MCF 10A (cell line): ENCODE measurements at regions not wholly inside any gene's neighbourhood (a gene's known extent, or its start where the extent isn't known, plus 50 kb on each side); places are given as distances from the start of the nearest gene placed in this dataset.

ENCODE experiments used
- BruUV-seq: library from RNA; stranded (reverse); fragments of 400-500 nt; replicated peaks from 2 replicates; lab custom pipeline; 2021; lab: Mats Ljungman, UMichigan
- CTCF ChIA-PET: fragments of 300-600 bp; sonication (Branson Sonifier 250); formaldehyde crosslinking; extraction: SDS; loops from one replicate; lab custom pipeline; 2021; ENCODE audit warnings: antibody characterized with exemption, inconsistent platforms; lab: Yijun Ruan, JAX
- POLR2A ChIA-PET: fragments of 300-600, 350-650 bp; sonication (Branson Sonifier 250); formaldehyde crosslinking; extraction: SDS; loops from one replicate; lab custom pipeline; 2020; ENCODE audit warnings: antibody characterized with exemption, inconsistent platforms; lab: Yijun Ruan, JAX
- DNase-seq: peaks from one replicate; pipeline ENCODE4 v3.0.0-alpha.2; 2018; ENCODE audit not compliant: unreplicated experiment
- H3K27ac Mint-ChIP-seq: one replicate; pipeline ENCODE4 v1.8.0; 2022; ENCODE audit warnings: mild to moderate bottlenecking, low read depth, mixed read lengths; ENCODE audit not compliant: unreplicated experiment
- H3K27me3 Mint-ChIP-seq: one replicate; pipeline ENCODE4 v1.8.0; 2022; ENCODE audit warnings: mixed read lengths; ENCODE audit not compliant: insufficient read depth, unreplicated experiment
- H3K36me3 Mint-ChIP-seq: one replicate; pipeline ENCODE4 v1.8.0; 2022; ENCODE audit warnings: mild to moderate bottlenecking, moderate library complexity, mixed read lengths; ENCODE audit not compliant: insufficient read depth, unreplicated experiment
- H3K4me1 Mint-ChIP-seq: one replicate; pipeline ENCODE4 v1.8.0; 2022; ENCODE audit warnings: mixed read lengths; ENCODE audit not compliant: insufficient read depth, unreplicated experiment
- H3K4me3 Mint-ChIP-seq: one replicate; pipeline ENCODE4 v1.8.0; 2022; ENCODE audit warnings: mild to moderate bottlenecking, moderate library complexity, mixed read lengths; ENCODE audit not compliant: unreplicated experiment
- H3K9me3 Mint-ChIP-seq: one replicate; pipeline ENCODE4 v1.8.0; 2022; ENCODE audit warnings: mixed read lengths; ENCODE audit not compliant: unreplicated experiment
- intact Hi-C: fragments of 100-400 bp; cut with micrococcal nuclease; formaldehyde crosslinking; loops from 2 replicates; pipeline ENCODE4 v1.14.1; 2022
- TF ChIP-seq, protein P1 (sequence below): fragments of 200-600 bp; IDR thresholded peaks from one replicate; pipeline ENCODE4 v1.8.0; 2022; ENCODE audit warnings: antibody characterized with exemption, mild to moderate bottlenecking; ENCODE audit not compliant: unreplicated experiment

GRCh38 chr13:44749906-44750305, 173.8 kb upstream of the TSC22D1 start:
- no peak for DNase-seq
- ChIA-PET POLR2A (no interaction called here), CTCF (no interaction called here)
- no peaks in the 10 kb centered on the region for H3K36me3 Mint-ChIP-seq
- H3K9me3 Mint-ChIP-seq: no peaks in the 10 kb centered on the region
- H3K27ac Mint-ChIP-seq: no peak overlapping the region
- H3K27me3 Mint-ChIP-seq: no peaks in the 10 kb centered on the region
- H3K4me3 Mint-ChIP-seq: no peak overlapping the region
- peaks cover 8% of the 10 kb centered on the region for H3K4me1 Mint-ChIP-seq
- intact Hi-C loops: no loop called here
- no TSS peak for BruUV-seq
- TF ChIP-seq, protein P1, sequence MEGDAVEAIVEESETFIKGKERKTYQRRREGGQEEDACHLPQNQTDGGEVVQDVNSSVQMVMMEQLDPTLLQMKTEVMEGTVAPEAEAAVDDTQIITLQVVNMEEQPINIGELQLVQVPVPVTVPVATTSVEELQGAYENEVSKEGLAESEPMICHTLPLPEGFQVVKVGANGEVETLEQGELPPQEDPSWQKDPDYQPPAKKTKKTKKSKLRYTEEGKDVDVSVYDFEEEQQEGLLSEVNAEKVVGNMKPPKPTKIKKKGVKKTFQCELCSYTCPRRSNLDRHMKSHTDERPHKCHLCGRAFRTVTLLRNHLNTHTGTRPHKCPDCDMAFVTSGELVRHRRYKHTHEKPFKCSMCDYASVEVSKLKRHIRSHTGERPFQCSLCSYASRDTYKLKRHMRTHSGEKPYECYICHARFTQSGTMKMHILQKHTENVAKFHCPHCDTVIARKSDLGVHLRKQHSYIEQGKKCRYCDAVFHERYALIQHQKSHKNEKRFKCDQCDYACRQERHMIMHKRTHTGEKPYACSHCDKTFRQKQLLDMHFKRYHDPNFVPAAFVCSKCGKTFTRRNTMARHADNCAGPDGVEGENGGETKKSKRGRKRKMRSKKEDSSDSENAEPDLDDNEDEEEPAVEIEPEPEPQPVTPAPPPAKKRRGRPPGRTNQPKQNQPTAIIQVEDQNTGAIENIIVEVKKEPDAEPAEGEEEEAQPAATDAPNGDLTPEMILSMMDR: no peak

DNA sequence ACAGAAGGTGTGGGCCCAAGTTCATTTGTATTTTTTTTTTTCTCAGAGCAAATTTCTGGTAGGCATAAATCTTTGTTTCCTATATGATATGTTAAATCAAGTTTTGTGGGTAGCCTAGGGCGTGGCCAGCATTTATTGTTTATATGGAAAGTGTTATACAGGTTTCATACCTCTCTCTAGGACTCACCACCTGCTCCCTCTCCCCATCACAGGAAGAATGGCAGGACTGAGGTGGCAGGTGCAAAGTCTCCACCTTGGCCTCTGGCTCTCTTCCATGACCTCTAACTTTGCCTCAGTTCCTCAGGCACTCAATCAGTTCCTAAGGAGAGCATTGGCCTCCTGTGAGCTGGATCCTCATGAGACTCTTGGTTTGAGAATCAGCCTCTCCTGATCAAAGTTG, 172.3 kb upstream of the TSC22D1 start:
- no TSS peak for BruUV-seq
- intact Hi-C loops: no loop called here
- H3K27me3 Mint-ChIP-seq: no peaks in the 10 kb centered on the region
- H3K4me3 Mint-ChIP-seq: no peak overlapping the region
- ChIA-PET CTCF (no interaction called here), POLR2A (interaction anchor here (0.5 kb wide), 1 partner anchor 38 kb away, joined by 4 read pairs; no protein-coding TSS in a partner anchor)
- peaks cover 9% of the 10 kb centered on the region for H3K9me3 Mint-ChIP-seq
- H3K27ac Mint-ChIP-seq: no peak overlapping the region
- no peak for DNase-seq
- H3K4me1 Mint-ChIP-seq: peaks cover 10% of the 10 kb centered on the region
- no peaks in the 10 kb centered on the region for H3K36me3 Mint-ChIP-seq
- TF ChIP-seq, protein P1: no peak

GRCh38 chr13:44747179-44747578, 171.0 kb upstream of the TSC22D1 start:
- no peak overlapping the region for H3K4me3 Mint-ChIP-seq

DNA sequence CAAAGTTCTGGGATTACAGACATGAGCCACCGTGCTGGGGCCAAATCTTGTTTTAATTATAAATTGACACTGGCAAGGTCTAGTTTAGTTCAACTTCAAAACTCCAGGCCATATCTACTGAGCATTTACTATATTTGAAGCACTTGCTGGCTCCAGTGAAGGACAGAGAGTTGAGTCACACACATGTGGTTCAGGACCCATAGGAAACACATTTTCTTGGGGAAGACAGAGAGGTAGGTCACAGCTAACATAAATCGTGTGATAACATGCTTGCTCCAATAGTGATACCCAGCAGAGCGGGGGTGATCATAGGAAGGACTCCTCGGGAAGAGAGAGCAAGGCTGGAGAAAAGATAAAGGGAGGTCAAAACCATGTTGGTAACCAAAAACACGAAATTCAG, 170.6 kb upstream of the TSC22D1 start:
- POLR2A ChIA-PET: interaction anchor here (1.0 kb wide), 1 partner anchor 13 kb away, joined by 3 read pairs; no protein-coding TSS in a partner anchor
- Mint-ChIP-seq H3K4me1 (peaks cover 10% of the 10 kb centered on the region), H3K27me3 (no peaks in the 10 kb centered on the region), H3K4me3 (no peak overlapping the region), H3K27ac (no peak overlapping the region), H3K9me3 (peaks cover 9% of the 10 kb centered on the region), H3K36me3 (no peaks in the 10 kb centered on the region)
- TF ChIP-seq, protein P1: no peak
- DNase-seq: no peak
- no TSS peak for BruUV-seq
- intact Hi-C loops: no loop called here
- CTCF ChIA-PET: interaction anchor here (0.6 kb wide), 2 partner anchors 37 to 134 kb away, joined by 3 read pairs; no protein-coding TSS in a partner anchor

More at GRCh38 chr13:44747179-44747578, 171.0 kb upstream of the TSC22D1 start:
- ChIA-PET CTCF (interaction anchor here (0.6 to 0.8 kb wide), 2 partner anchors 63 to 134 kb away, joined by 3 read pairs; no protein-coding TSS in a partner anchor), POLR2A (no interaction called here)
- no peaks in the 10 kb centered on the region for H3K36me3 Mint-ChIP-seq
- peaks cover 10% of the 10 kb centered on the region for H3K4me1 Mint-ChIP-seq
- no TSS peak for BruUV-seq
- no peak overlapping the region for H3K27ac Mint-ChIP-seq
- DNase-seq: no peak
- TF ChIP-seq, protein P1: no peak
- no peaks in the 10 kb centered on the region for H3K27me3 Mint-ChIP-seq
- intact Hi-C loops: no loop called here
- peaks cover 9% of the 10 kb centered on the region for H3K9me3 Mint-ChIP-seq
